ENCODE measurements at regions not wholly inside any gene's neighbourhood (a gene's known extent, or its start where the extent isn't known, plus 50 kb on each side); places are given as distances from the start of the nearest gene placed in this dataset.

DNA sequence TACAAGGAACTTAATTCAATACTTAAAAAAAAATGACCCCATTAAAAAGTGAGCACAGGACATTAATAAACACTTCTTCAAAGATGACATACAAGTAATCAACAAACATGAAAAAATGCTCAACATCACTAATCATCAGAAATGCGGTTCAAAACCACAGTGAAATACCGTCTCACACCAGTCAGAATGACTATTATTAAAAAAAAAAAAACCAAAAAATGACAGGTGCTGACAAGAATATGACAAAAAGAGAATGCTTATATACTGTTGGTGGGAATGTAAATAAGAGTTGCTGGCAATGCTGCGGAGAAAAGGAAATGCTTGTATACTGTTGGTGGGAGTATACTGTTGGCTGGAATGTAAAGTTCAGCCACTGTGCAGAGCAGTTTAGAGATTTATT lies 358.3 kb upstream of the CBLB start:
- TF ChIP-seq CTCF (IDR thresholded peaks at IDR 0.05) (no peak), EP300 (IDR thresholded peaks at IDR 0.05; ENCODE audit: low read depth) (no peak), POLR2AphosphoS5 (IDR thresholded peaks at IDR 0.05) (no peak)

Data from transverse colon (tissue), 4 donors.